ENCODE measurements at regions not wholly inside any gene's neighbourhood (a gene's known extent, or its start where the extent isn't known, plus 50 kb on each side); places are given as distances from the start of the nearest gene placed in this dataset.

- TF ChIP-seq CTCF (IDR thresholded peaks at IDR 0.05): no peak
- intact Hi-C loops (cut with DNase I): no loop called here
- no peak overlapping the region for H3K4me3 ChIP-seq
Observed at GRCh38 chr9:31377358-31377757, 1007.1 kb upstream of the ACO1 start.

GRCh38 chr9:31388660-31389059, 995.8 kb upstream of the ACO1 start:
- intact Hi-C loops (cut with DNase I): no loop called here
- DNase-seq (no peak), ATAC-seq (no peak)
- no peak overlapping the region for H3K4me3 ChIP-seq
- no peak for TF ChIP-seq CTCF (IDR thresholded peaks at IDR 0.05)
- H3K36me3 ChIP-seq: no peaks in the 10 kb centered on the region
- H3K9me3 ChIP-seq: no peaks in the 10 kb centered on the region
- no peak overlapping the region for H3K27ac ChIP-seq
- H3K4me1 ChIP-seq: no peaks in the 10 kb centered on the region
- H3K27me3 ChIP-seq: no peaks in the 10 kb centered on the region

More at GRCh38 chr9:31377358-31377757, 1007.1 kb upstream of the ACO1 start:
- H3K27me3 ChIP-seq: no peaks in the 10 kb centered on the region
- H3K27ac ChIP-seq: no peak overlapping the region
- H3K36me3 ChIP-seq: no peaks in the 10 kb centered on the region
- no peaks in the 10 kb centered on the region for H3K4me1 ChIP-seq
- DNase-seq: no peak
- no peak for ATAC-seq
- H3K9me3 ChIP-seq: no peaks in the 10 kb centered on the region

- Histone ChIP-seq H3K4me3 (no peak overlapping the region), H3K27me3 (no peaks in the 10 kb centered on the region), H3K27ac (no peak overlapping the region), H3K9me3 (no peaks in the 10 kb centered on the region), H3K36me3 (no peaks in the 10 kb centered on the region), H3K4me1 (no peaks in the 10 kb centered on the region)
- intact Hi-C loops (cut with DNase I): no loop called here
- no peak for DNase-seq
- ATAC-seq: no peak
- TF ChIP-seq CTCF (IDR thresholded peaks at IDR 0.05): no peak
Observed at GRCh38 chr9:31389075-31389474, 995.4 kb upstream of the ACO1 start.

GRCh38 chr9:31390403-31391025, 993.9 kb upstream of the ACO1 start:
- no peaks in the 10 kb centered on the region for H3K36me3 ChIP-seq
- H3K9me3 ChIP-seq: no peaks in the 10 kb centered on the region
- no peak for DNase-seq
- no peak overlapping the region for H3K27ac ChIP-seq
- no peak overlapping the region for H3K4me3 ChIP-seq
- no peaks in the 10 kb centered on the region for H3K4me1 ChIP-seq
- no peaks in the 10 kb centered on the region for H3K27me3 ChIP-seq
- intact Hi-C loops (cut with DNase I): no loop called here
- no peak for TF ChIP-seq CTCF (IDR thresholded peaks at IDR 0.05)
- ATAC-seq: no peak

- no peaks in the 10 kb centered on the region for H3K36me3 ChIP-seq
- DNase-seq (no peak), ATAC-seq (no peak)
- intact Hi-C loops (cut with DNase I): no loop called here
- H3K9me3 ChIP-seq: no peaks in the 10 kb centered on the region
- no peaks in the 10 kb centered on the region for H3K4me1 ChIP-seq
- no peak overlapping the region for H3K27ac ChIP-seq
- H3K27me3 ChIP-seq: no peaks in the 10 kb centered on the region
- no peak for TF ChIP-seq CTCF (IDR thresholded peaks at IDR 0.05)
- no peak overlapping the region for H3K4me3 ChIP-seq
Observed at GRCh38 chr9:31393240-31393639, 991.2 kb upstream of the ACO1 start.
